Panc1 (cell line): ENCODE measurements at regions not wholly inside any gene's neighbourhood (a gene's known extent, or its start where the extent isn't known, plus 50 kb on each side); places are given as distances from the start of the nearest gene placed in this dataset.
A peak's percentile ranks its signal among the peaks of the same experiment; 100 is the strongest.

Experiments used
- ATAC-seq: fragments of 200-7000 bp; cut with Tn5 transposase; 2 replicates; pipeline ENCODE4 v1.9.1; 2020; ENCODE audit warnings: mild to moderate bottlenecking, moderate library complexity
- BruUV-seq: library from RNA; stranded (reverse); fragments of 400-500 nt; replicated peaks from 2 replicates; lab custom pipeline; 2021; lab: Mats Ljungman, UMichigan
- CTCF ChIA-PET: fragments of 300-600 bp; sonication (Branson Sonifier 250); formaldehyde crosslinking; loops from one replicate; lab custom pipeline; 2022; ENCODE audit warnings: antibody characterized with exemption; lab: Charles Lee
- POLR2A ChIA-PET: fragments of 300-600 bp; sonication (Branson Sonifier 250); formaldehyde crosslinking; loops from one replicate; lab custom pipeline; 2022; ENCODE audit warnings: antibody characterized with exemption; lab: Charles Lee
- DNase-seq: peaks from one replicate; pipeline ENCODE4 v3.0.0-alpha.2; 2010; ENCODE audit warnings: low read depth, low spot score
- H3K27ac ChIP-seq: 2 replicates; pipeline ENCODE4 v1.5.1; 2011; ENCODE audit warnings: mild to moderate bottlenecking, low read length, inconsistent platforms
- H3K27me3 ChIP-seq: fragments of 200-500 bp; sonication (Bioruptor generic); 2 replicates; pipeline ENCODE4 v1.6.0; 2014; ENCODE audit warnings: low read length, inconsistent platforms; ENCODE audit not compliant: control insufficient read depth, insufficient read depth
- H3K36me3 ChIP-seq: fragments of 200-500 bp; sonication (Bioruptor generic); 2 replicates; pipeline ENCODE4 v1.5.1; 2014; ENCODE audit warnings: inconsistent platforms, mild to moderate bottlenecking, low read length, moderate library complexity; ENCODE audit not compliant: control insufficient read depth, insufficient read depth
- H3K4me1 ChIP-seq: 2 replicates; pipeline ENCODE4 v1.5.1; 2011; ENCODE audit warnings: inconsistent platforms, mild to moderate bottlenecking, low read length, moderate library complexity; ENCODE audit not compliant: control insufficient read depth, insufficient read depth
- H3K4me3 ChIP-seq, 2 experiments: 2 replicates each; pipeline ENCODE4 v1.5.1; 2011 to 2012; ENCODE audit warnings: low read depth in 2 of 2, low read length in 2 of 2, mild to moderate bottlenecking in 2 of 2, inconsistent platforms in 1 of 2, moderate library complexity in 1 of 2
- H3K9me3 ChIP-seq: fragments of 200-500 bp; sonication (Bioruptor generic); 2 replicates; pipeline ENCODE4 v1.5.1; 2014; ENCODE audit warnings: low read depth, mild to moderate bottlenecking, inconsistent platforms, low read length, moderate library complexity; ENCODE audit not compliant: control insufficient read depth, insufficient read depth
- POLR2AphosphoS5 ChIP-seq: IDR thresholded peaks from 2 replicates; pipeline ENCODE4 v1.6.1; 2012; ENCODE audit warnings: mild to moderate bottlenecking, low read depth, low read length, moderate library complexity
- SIN3A ChIP-seq: IDR thresholded peaks from 2 replicates; pipeline ENCODE4 v1.6.1; 2012; ENCODE audit warnings: low read depth, mild to moderate bottlenecking, low read length, moderate library complexity, borderline replicate concordance; ENCODE audit not compliant: insufficient read depth
- TCF7L2 ChIP-seq: IDR thresholded peaks from 2 replicates; pipeline ENCODE4 v1.6.1; 2011; ENCODE audit warnings: mild to moderate bottlenecking, low read depth, low read length, inconsistent platforms
- in situ Hi-C: cut with HindIII; loops from 2 replicates; pipeline ENCODE4 v1.10.0; 2016; ENCODE audit warnings: low sequenced_read_pairs, low pct_unique_long_range_greater_than_20kb
- intact Hi-C: fragments of 100-400 bp; cut with micrococcal nuclease; formaldehyde crosslinking; loops from one replicate; pipeline ENCODE4 v1.10.0; 2022; ENCODE audit not compliant: unreplicated experiment
- TF ChIP-seq, protein P1 (sequence below), 2 experiments: IDR thresholded peaks; 2 replicates each; pipeline ENCODE4 v1.6.1; 2011 to 2012; ENCODE audit warnings: low read depth in 2 of 2, control low read depth in 1 of 2, low read length in 1 of 2, mild to moderate bottlenecking in 1 of 2, moderate library complexity in 1 of 2; ENCODE audit not compliant: insufficient read depth in 1 of 2
- TF ChIP-seq, protein P2 (sequence below): fragments of 450-650 bp; IDR thresholded peaks from 2 replicates; pipeline ENCODE4 v1.5.1; 2017; ENCODE audit warnings: mild to moderate bottlenecking

DNA sequence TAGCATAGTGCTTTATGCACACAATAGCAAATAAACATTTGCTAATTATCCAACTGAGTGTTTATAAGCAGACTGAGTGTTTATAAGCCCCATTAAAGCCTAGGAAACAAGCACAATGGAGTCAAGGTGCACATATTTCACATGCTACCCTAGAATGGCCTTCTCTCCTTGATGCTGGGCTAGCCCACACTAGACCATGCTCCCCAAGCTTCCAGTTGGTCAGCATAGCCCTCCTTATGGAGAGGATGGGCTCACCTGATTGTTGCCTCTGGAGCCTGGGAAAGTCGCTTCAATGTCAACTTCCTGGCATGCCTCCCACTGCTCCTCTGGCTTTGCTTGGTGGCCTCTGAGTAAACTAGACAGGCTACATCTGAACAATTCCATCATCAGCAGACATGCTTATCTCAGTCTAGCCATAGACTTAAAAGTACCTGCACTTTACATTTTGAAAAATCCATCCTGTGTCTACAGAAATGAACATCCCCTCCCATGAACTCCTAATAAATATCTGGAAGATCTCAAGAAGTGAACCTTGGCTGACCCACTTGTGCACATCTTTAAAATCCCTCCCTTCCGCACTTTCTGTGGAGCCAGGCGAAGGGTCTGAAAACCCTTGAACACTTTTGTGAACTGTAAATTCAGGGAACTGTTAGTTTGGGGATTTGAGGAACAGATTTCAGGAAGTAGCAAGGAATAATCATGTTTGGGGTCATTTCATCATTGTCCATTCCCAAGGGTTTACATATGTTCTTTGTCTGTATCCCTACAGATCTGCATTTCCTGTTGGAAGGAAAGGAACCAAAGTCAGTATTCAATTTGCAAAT is 486.6 kb downstream of the ARHGEF28 start:
- no peak overlapping the region for H3K4me3 ChIP-seq
- no peak overlapping the region for H3K27ac ChIP-seq
- BruUV-seq: no TSS peak
- DNase-seq (no peak), ATAC-seq (no peak)
- in situ Hi-C loops: no loop called here
- H3K27me3 ChIP-seq: no peaks in the 10 kb centered on the region; the same call in 1 of the 2 replicates
- ChIA-PET CTCF (no interaction called here), POLR2A (no interaction called here)
- intact Hi-C loops: no loop called here
- H3K4me1 ChIP-seq: peaks cover 2% of the 10 kb centered on the region; the same call in 1 of the 2 replicates
- TF ChIP-seq TCF7L2 (0 out of 2 replicates have a peak, but pooled peaks have one; percentile 22), POLR2AphosphoS5 (no peak), SIN3A (no peak)
- no peaks in the 10 kb centered on the region for H3K36me3 ChIP-seq
- H3K9me3 ChIP-seq: no peaks in the 10 kb centered on the region

GRCh38 chr5:74111764-74112163 is 485.8 kb downstream of the ARHGEF28 start:
- no TSS peak for BruUV-seq
- POLR2A ChIA-PET: no interaction called here
- TF ChIP-seq SIN3A (no peak), TCF7L2 (no peak), POLR2AphosphoS5 (no peak)
- TF ChIP-seq, protein P1, sequence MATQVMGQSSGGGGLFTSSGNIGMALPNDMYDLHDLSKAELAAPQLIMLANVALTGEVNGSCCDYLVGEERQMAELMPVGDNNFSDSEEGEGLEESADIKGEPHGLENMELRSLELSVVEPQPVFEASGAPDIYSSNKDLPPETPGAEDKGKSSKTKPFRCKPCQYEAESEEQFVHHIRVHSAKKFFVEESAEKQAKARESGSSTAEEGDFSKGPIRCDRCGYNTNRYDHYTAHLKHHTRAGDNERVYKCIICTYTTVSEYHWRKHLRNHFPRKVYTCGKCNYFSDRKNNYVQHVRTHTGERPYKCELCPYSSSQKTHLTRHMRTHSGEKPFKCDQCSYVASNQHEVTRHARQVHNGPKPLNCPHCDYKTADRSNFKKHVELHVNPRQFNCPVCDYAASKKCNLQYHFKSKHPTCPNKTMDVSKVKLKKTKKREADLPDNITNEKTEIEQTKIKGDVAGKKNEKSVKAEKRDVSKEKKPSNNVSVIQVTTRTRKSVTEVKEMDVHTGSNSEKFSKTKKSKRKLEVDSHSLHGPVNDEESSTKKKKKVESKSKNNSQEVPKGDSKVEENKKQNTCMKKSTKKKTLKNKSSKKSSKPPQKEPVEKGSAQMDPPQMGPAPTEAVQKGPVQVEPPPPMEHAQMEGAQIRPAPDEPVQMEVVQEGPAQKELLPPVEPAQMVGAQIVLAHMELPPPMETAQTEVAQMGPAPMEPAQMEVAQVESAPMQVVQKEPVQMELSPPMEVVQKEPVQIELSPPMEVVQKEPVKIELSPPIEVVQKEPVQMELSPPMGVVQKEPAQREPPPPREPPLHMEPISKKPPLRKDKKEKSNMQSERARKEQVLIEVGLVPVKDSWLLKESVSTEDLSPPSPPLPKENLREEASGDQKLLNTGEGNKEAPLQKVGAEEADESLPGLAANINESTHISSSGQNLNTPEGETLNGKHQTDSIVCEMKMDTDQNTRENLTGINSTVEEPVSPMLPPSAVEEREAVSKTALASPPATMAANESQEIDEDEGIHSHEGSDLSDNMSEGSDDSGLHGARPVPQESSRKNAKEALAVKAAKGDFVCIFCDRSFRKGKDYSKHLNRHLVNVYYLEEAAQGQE (IDR thresholded peaks at IDR 0.05; ENCODE audit: insufficient read depth in 1 of 2, low read depth in 2 of 2, low read length in 1 of 2): no peak
- TF ChIP-seq, protein P2, sequence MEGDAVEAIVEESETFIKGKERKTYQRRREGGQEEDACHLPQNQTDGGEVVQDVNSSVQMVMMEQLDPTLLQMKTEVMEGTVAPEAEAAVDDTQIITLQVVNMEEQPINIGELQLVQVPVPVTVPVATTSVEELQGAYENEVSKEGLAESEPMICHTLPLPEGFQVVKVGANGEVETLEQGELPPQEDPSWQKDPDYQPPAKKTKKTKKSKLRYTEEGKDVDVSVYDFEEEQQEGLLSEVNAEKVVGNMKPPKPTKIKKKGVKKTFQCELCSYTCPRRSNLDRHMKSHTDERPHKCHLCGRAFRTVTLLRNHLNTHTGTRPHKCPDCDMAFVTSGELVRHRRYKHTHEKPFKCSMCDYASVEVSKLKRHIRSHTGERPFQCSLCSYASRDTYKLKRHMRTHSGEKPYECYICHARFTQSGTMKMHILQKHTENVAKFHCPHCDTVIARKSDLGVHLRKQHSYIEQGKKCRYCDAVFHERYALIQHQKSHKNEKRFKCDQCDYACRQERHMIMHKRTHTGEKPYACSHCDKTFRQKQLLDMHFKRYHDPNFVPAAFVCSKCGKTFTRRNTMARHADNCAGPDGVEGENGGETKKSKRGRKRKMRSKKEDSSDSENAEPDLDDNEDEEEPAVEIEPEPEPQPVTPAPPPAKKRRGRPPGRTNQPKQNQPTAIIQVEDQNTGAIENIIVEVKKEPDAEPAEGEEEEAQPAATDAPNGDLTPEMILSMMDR: no peak
- H3K27ac ChIP-seq: no peak overlapping the region
- intact Hi-C loops (no loop called here), in situ Hi-C loops (no loop called here)
- CTCF ChIA-PET: no interaction called here
- H3K4me1 ChIP-seq: peaks cover 2% of the 10 kb centered on the region; the same call in 1 of the 2 replicates
- no peaks in the 10 kb centered on the region for H3K9me3 ChIP-seq
- H3K4me3 ChIP-seq: no peak overlapping the region
- ATAC-seq (no peak), DNase-seq (no peak)
- no peaks in the 10 kb centered on the region; the same call in 1 of the 2 replicates for H3K27me3 ChIP-seq
- no peaks in the 10 kb centered on the region for H3K36me3 ChIP-seq
